H1 (cell line): ENCODE measurements at regions not wholly inside any gene's neighbourhood (a gene's known extent, or its start where the extent isn't known, plus 50 kb on each side); places are given as distances from the start of the nearest gene placed in this dataset.

ENCODE experiments used
- ATF3 ChIP-seq: IDR thresholded peaks from 2 replicates; pipeline ENCODE4 v1.6.1; 2011; ENCODE audit warnings: low read depth, mild to moderate bottlenecking, low read length; ENCODE audit not compliant: insufficient read depth
- CTCF ChIP-seq, 3 experiments: IDR thresholded peaks; 1 replicate in 2 of 3; 2 replicates in 1 of 3; pipeline versions ENCODE4 v1.5.1 to v1.6.1; 2011; ENCODE audit warnings: low read length in 3 of 3, mild to moderate bottlenecking in 3 of 3, inconsistent platforms in 2 of 3, low read depth in 1 of 3, moderate library complexity in 1 of 3; ENCODE audit not compliant: insufficient read depth in 1 of 3; ENCODE audit errors: control extremely low read depth in 1 of 3
- EGR1 ChIP-seq: IDR thresholded peaks from 2 replicates; pipeline ENCODE4 v1.6.1; 2011; ENCODE audit warnings: low read depth, low read length, borderline replicate concordance
- EZH2 ChIP-seq: fragments of 200-600 bp; sonication (generic); IDR thresholded peaks from 2 replicates; pipeline ENCODE4 v1.7.1; 2012; ENCODE audit warnings: low read depth, mild to moderate bottlenecking, moderate library complexity, low read length, inconsistent platforms; ENCODE audit not compliant: severe bottlenecking
- GABPA ChIP-seq: IDR thresholded peaks from 2 replicates; pipeline ENCODE4 v1.6.1; 2011; ENCODE audit warnings: mild to moderate bottlenecking, low read length, moderate library complexity, borderline replicate concordance; ENCODE audit not compliant: insufficient read depth
- JUN ChIP-seq: IDR thresholded peaks from 2 replicates; pipeline ENCODE4 v1.6.1; 2011; ENCODE audit warnings: low read depth, mild to moderate bottlenecking, improper control_type of control experiment, low read length
- MAFK ChIP-seq: IDR thresholded peaks from 2 replicates; pipeline ENCODE4 v1.6.1; 2012; ENCODE audit warnings: low read depth, mild to moderate bottlenecking, improper control_type of control experiment, low read length
- POLR2AphosphoS5 ChIP-seq: IDR thresholded peaks from 2 replicates; pipeline ENCODE4 v1.6.1; 2011; ENCODE audit warnings: low read depth, low read length
- TBP ChIP-seq: IDR thresholded peaks from 2 replicates; pipeline ENCODE4 v1.6.1; 2011; ENCODE audit warnings: low read depth, low read length, improper control_type of control experiment
- USF2 ChIP-seq: IDR thresholded peaks from 2 replicates; pipeline ENCODE4 v1.6.1; 2011; ENCODE audit warnings: low read length, improper control_type of control experiment

- TF ChIP-seq CTCF (IDR thresholded peaks at IDR 0.05; ENCODE audit: control extremely low read depth in 1 of 3, insufficient read depth in 1 of 3, low read depth in 1 of 3, low read length in 3 of 3), result no peak
- no peak for TF ChIP-seq USF2
- TF ChIP-seq MAFK, result no peak
- TF ChIP-seq GABPA, result no peak
- no peak for TF ChIP-seq TBP
- TF ChIP-seq EGR1, result no peak
- TF ChIP-seq EZH2, result no peak
- TF ChIP-seq JUN, result no peak
- TF ChIP-seq POLR2AphosphoS5, result no peak
- no peak for TF ChIP-seq ATF3
These were observed 219.2 kb upstream of the RUNX1 start for GRCh38 chr21:35268261-35268660.
